A673 (cell line): ENCODE measurements at regions not wholly inside any gene's neighbourhood (a gene's known extent, or its start where the extent isn't known, plus 50 kb on each side); places are given as distances from the start of the nearest gene placed in this dataset.

Experiments
- BruUV-seq: library from RNA; stranded (reverse); fragments of 400-500 nt; replicated peaks from 2 replicates; lab custom pipeline; 2021; lab: Mats Ljungman, UMichigan
- CTCF ChIA-PET: fragments of 300-600 bp; sonication (Branson Sonifier 250); formaldehyde crosslinking; loops from one replicate; lab custom pipeline; 2022; ENCODE audit warnings: antibody characterized with exemption; lab: Charles Lee
- POLR2A ChIA-PET: fragments of 300-600 bp; sonication (Branson Sonifier 250); formaldehyde crosslinking; loops from one replicate; lab custom pipeline; 2022; ENCODE audit warnings: antibody characterized with exemption; ENCODE audit not compliant: low non-redundant PET; lab: Charles Lee
- DNase-seq: peaks from one replicate; pipeline ENCODE4 v3.0.0-alpha.2; 2015; ENCODE audit warnings: low spot score
- H3K27ac ChIP-seq: fragments of 200-600 bp; sonication (generic); 2 replicates; pipeline ENCODE4 v1.5.1; 2016; ENCODE audit warnings: mixed run types, low read depth, mild to moderate bottlenecking, mixed read lengths, antibody characterized with exemption, low read length; ENCODE audit not compliant: poor library complexity, severe bottlenecking
- H3K27me3 ChIP-seq: fragments of 200-600 bp; sonication (generic); replicated peaks from 2 replicates; pipeline ENCODE4 v1.6.1; 2017; ENCODE audit warnings: mixed run types, low read depth, mild to moderate bottlenecking, mixed read lengths, antibody characterized with exemption, low read length; ENCODE audit not compliant: insufficient read depth, poor library complexity
- H3K36me3 ChIP-seq: fragments of 200-600 bp; sonication (generic); 2 replicates; pipeline ENCODE4 v1.6.1; 2016; ENCODE audit warnings: mixed run types, mild to moderate bottlenecking, mixed read lengths, antibody characterized with exemption, low read length; ENCODE audit not compliant: insufficient read depth, poor library complexity, severe bottlenecking
- H3K4me1 ChIP-seq: fragments of 200-600 bp; sonication (generic); 2 replicates; pipeline ENCODE4 v1.6.1; 2017; ENCODE audit warnings: mixed run types, mild to moderate bottlenecking, mixed read lengths, antibody characterized with exemption, low read length; ENCODE audit not compliant: insufficient read depth, poor library complexity, severe bottlenecking
- H3K4me3 ChIP-seq: fragments of 200-600 bp; sonication (generic); 2 replicates; pipeline ENCODE4 v1.5.1; 2016; ENCODE audit warnings: low read depth, mixed run types, mild to moderate bottlenecking, mixed read lengths, low read length; ENCODE audit not compliant: poor library complexity, severe bottlenecking
- H3K9me3 ChIP-seq: fragments of 200-600 bp; sonication (generic); 2 replicates; pipeline ENCODE4 v1.6.1; 2016; ENCODE audit warnings: mixed run types, low read depth, mild to moderate bottlenecking, mixed read lengths, antibody characterized with exemption, low read length; ENCODE audit not compliant: poor library complexity, severe bottlenecking
- CTCF ChIP-seq: fragments of 300-800, 200-600 bp; sonication (generic); conservative IDR thresholded peaks from 2 replicates; pipeline ENCODE4 v1.5.1; 2017; ENCODE audit warnings: low read depth, mild to moderate bottlenecking, antibody characterized with exemption, low read length, moderate library complexity, mixed read lengths
- EZH2 ChIP-seq: fragments of 200-600 bp; sonication (generic); IDR thresholded peaks from 2 replicates; pipeline ENCODE4 v1.6.1; 2017; ENCODE audit warnings: borderline replicate concordance, low read depth, mild to moderate bottlenecking, mixed read lengths, antibody characterized with exemption, low read length; ENCODE audit not compliant: poor library complexity, severe bottlenecking
- intact Hi-C: fragments of 100-400 bp; cut with micrococcal nuclease; formaldehyde crosslinking; loops from one replicate; pipeline ENCODE4 v1.10.0; 2022; ENCODE audit not compliant: unreplicated experiment

- Histone ChIP-seq H3K4me1 (no peaks in the 10 kb centered on the region), H3K27ac (no peak overlapping the region), H3K4me3 (no peak overlapping the region), H3K27me3 (no peaks in the 10 kb centered on the region), H3K36me3 (no peaks in the 10 kb centered on the region), H3K9me3 (no peaks in the 10 kb centered on the region)
- no TSS peak for BruUV-seq
- CTCF ChIA-PET, result no interaction called here
- TF ChIP-seq EZH2 (no peak), CTCF (no peak)
- POLR2A ChIA-PET, result no interaction called here
- DNase-seq, result no peak
- intact Hi-C loops, result no loop called here
Observed at GRCh38 chr7:112615701-112616100, 134.9 kb downstream of the LSMEM1 start.

GRCh38 chr7:112616295-112616694 is 135.5 kb downstream of the LSMEM1 start:
- no peaks in the 10 kb centered on the region for H3K36me3 ChIP-seq
- no peaks in the 10 kb centered on the region for H3K4me1 ChIP-seq
- H3K9me3 ChIP-seq, result no peaks in the 10 kb centered on the region
- no peak overlapping the region for H3K4me3 ChIP-seq
- DNase-seq, result no peak
- no peak overlapping the region for H3K27ac ChIP-seq
- no peak for TF ChIP-seq CTCF
- no peak for TF ChIP-seq EZH2
- POLR2A ChIA-PET, result no interaction called here
- no TSS peak for BruUV-seq
- H3K27me3 ChIP-seq, result no peaks in the 10 kb centered on the region
- CTCF ChIA-PET, result no interaction called here
- intact Hi-C loops, result no loop called here

- POLR2A ChIA-PET, result interaction anchor here (0.6 kb wide), 1 partner anchor 61 kb away, joined by 3 read pairs; no protein-coding TSS in a partner anchor
- DNase-seq, result no peak
- intact Hi-C loops, result no loop called here
- CTCF ChIA-PET, result no interaction called here
- TF ChIP-seq EZH2, result no peak
- H3K4me3 ChIP-seq, result no peak overlapping the region
- BruUV-seq, result no TSS peak
- H3K4me1 ChIP-seq, result no peaks in the 10 kb centered on the region
- peaks cover 4% of the 10 kb centered on the region for H3K27me3 ChIP-seq
- H3K27ac ChIP-seq, result no peak overlapping the region
- H3K9me3 ChIP-seq, result no peaks in the 10 kb centered on the region
- no peaks in the 10 kb centered on the region for H3K36me3 ChIP-seq
Observed at GRCh38 chr7:112619343-112619742, 138.6 kb downstream of the LSMEM1 start.

GRCh38 chr7:112622159-112622715 is 141.4 kb downstream of the LSMEM1 start:
- DNase-seq, result no peak
- no peaks in the 10 kb centered on the region for H3K4me1 ChIP-seq
- no peak for TF ChIP-seq EZH2
- TF ChIP-seq CTCF, result no peak
- POLR2A ChIA-PET, result no interaction called here
- BruUV-seq, result no TSS peak
- H3K4me3 ChIP-seq, result no peak overlapping the region
- no peaks in the 10 kb centered on the region for H3K36me3 ChIP-seq
- no peak overlapping the region for H3K27ac ChIP-seq
- CTCF ChIA-PET, result no interaction called here
- peaks cover 4% of the 10 kb centered on the region for H3K27me3 ChIP-seq
- H3K9me3 ChIP-seq, result no peaks in the 10 kb centered on the region
- intact Hi-C loops, result no loop called here
